ENCODE measurements at regions not wholly inside any gene's neighbourhood (a gene's known extent, or its start where the extent isn't known, plus 50 kb on each side); places are given as distances from the start of the nearest gene placed in this dataset.

GRCh38 chr1:232223887-232224286, 406.0 kb downstream of the SIPA1L2 start:
- DNase-seq = no peak

- DNase-seq = no peak
Observed at GRCh38 chr1:232223183-232223708, 406.7 kb downstream of the SIPA1L2 start.

- DNase-seq = no peak
Observed at GRCh38 chr1:232222614-232223013, 407.3 kb downstream of the SIPA1L2 start.

- DNase-seq = no peak
Observed at GRCh38 chr1:232221802-232222499, 408.0 kb downstream of the SIPA1L2 start.

GRCh38 chr1:232218955-232219865, 410.7 kb downstream of the SIPA1L2 start:
- DNase-seq = no peak

- DNase-seq = no peak
Observed at GRCh38 chr1:232213928-232214327, 416.0 kb downstream of the SIPA1L2 start.

- DNase-seq = no peak
Observed at GRCh38 chr1:232212253-232212652, 417.7 kb downstream of the SIPA1L2 start.

GRCh38 chr1:232211149-232211548, 418.8 kb downstream of the SIPA1L2 start:
- no peak for DNase-seq

GRCh38 chr1:232209357-232209756, 420.6 kb downstream of the SIPA1L2 start:
- DNase-seq = no peak

- DNase-seq = no peak
Observed at GRCh38 chr1:232207073-232207866, 422.7 kb downstream of the SIPA1L2 start.

- no peak for DNase-seq
Observed at GRCh38 chr1:232204269-232204668, 425.7 kb downstream of the SIPA1L2 start.

GRCh38 chr1:232201024-232201423, 428.9 kb downstream of the SIPA1L2 start:
- no peak for DNase-seq

GRCh38 chr1:232196042-232196441, 433.9 kb downstream of the SIPA1L2 start:
- no peak for DNase-seq

GRCh38 chr1:232194424-232194823, 435.5 kb downstream of the SIPA1L2 start:
- DNase-seq = no peak

GRCh38 chr1:232193451-232193783, 436.5 kb downstream of the SIPA1L2 start:
- no peak for DNase-seq

- DNase-seq = no peak
Observed at GRCh38 chr1:232192781-232193450, 437.0 kb downstream of the SIPA1L2 start.

- DNase-seq = no peak
Observed at GRCh38 chr1:232191560-232191959, 438.4 kb downstream of the SIPA1L2 start.

GRCh38 chr1:232188318-232188717, 441.6 kb downstream of the SIPA1L2 start:
- no peak for DNase-seq

GRCh38 chr1:232186931-232187330, 443.0 kb downstream of the SIPA1L2 start:
- no peak for DNase-seq

- no peak for DNase-seq
Observed at GRCh38 chr1:232184561-232185530, 445.1 kb downstream of the SIPA1L2 start.

GRCh38 chr1:232183802-232184201, 446.1 kb downstream of the SIPA1L2 start:
- no peak for DNase-seq
